ENCODE measurements at regions not wholly inside any gene's neighbourhood (a gene's known extent, or its start where the extent isn't known, plus 50 kb on each side); places are given as distances from the start of the nearest gene placed in this dataset.

GRCh38 chr1:222019029-222019428 lies 277.1 kb upstream of the DUSP10 start:
- no peak overlapping the region for H3K27ac Mint-ChIP-seq
- no peaks in the 10 kb centered on the region for H3K36me3 Mint-ChIP-seq (ENCODE audit: insufficient read depth)
- H3K4me1 Mint-ChIP-seq (ENCODE audit: low read depth) = peaks cover 2% of the 10 kb centered on the region
- H3K27me3 Mint-ChIP-seq = no peaks in the 10 kb centered on the region
- no peak for TF ChIP-seq CTCF (IDR thresholded peaks at IDR 0.05; ENCODE audit: unreplicated experiment)
- H3K4me3 Mint-ChIP-seq (ENCODE audit: low read depth) = no peak overlapping the region
- peaks cover 3% of the 10 kb centered on the region for H3K9me3 Mint-ChIP-seq (ENCODE audit: low read depth)
- no peak for DNase-seq (ENCODE audit: low spot score, unreplicated experiment)

- no peak for DNase-seq (ENCODE audit: low spot score, unreplicated experiment)
- Mint-ChIP-seq H3K4me1 (ENCODE audit: low read depth) (peaks cover 2% of the 10 kb centered on the region), H3K27ac (no peak overlapping the region), H3K9me3 (ENCODE audit: low read depth) (peaks cover 3% of the 10 kb centered on the region), H3K4me3 (ENCODE audit: low read depth) (no peak overlapping the region), H3K27me3 (no peaks in the 10 kb centered on the region), H3K36me3 (ENCODE audit: insufficient read depth) (no peaks in the 10 kb centered on the region)
- no peak for TF ChIP-seq CTCF (IDR thresholded peaks at IDR 0.05; ENCODE audit: unreplicated experiment)
Measured at GRCh38 chr1:222018041-222018440, 276.2 kb upstream of the DUSP10 start.

- Mint-ChIP-seq H3K4me1 (ENCODE audit: low read depth) (no peaks in the 10 kb centered on the region), H3K27ac (no peak overlapping the region), H3K27me3 (no peaks in the 10 kb centered on the region), H3K4me3 (ENCODE audit: low read depth) (no peak overlapping the region), H3K9me3 (ENCODE audit: low read depth) (no peaks in the 10 kb centered on the region), H3K36me3 (ENCODE audit: insufficient read depth) (no peaks in the 10 kb centered on the region)
- no peak for TF ChIP-seq CTCF (IDR thresholded peaks at IDR 0.05; ENCODE audit: unreplicated experiment)
- no peak for DNase-seq (ENCODE audit: low spot score, unreplicated experiment)
Measured at GRCh38 chr1:222015686-222016085, 273.8 kb upstream of the DUSP10 start.

GRCh38 chr1:222014001-222014400 lies 272.1 kb upstream of the DUSP10 start:
- Mint-ChIP-seq H3K9me3 (ENCODE audit: low read depth) (no peaks in the 10 kb centered on the region), H3K27me3 (no peaks in the 10 kb centered on the region), H3K27ac (no peak overlapping the region), H3K4me3 (ENCODE audit: low read depth) (no peak overlapping the region), H3K36me3 (ENCODE audit: insufficient read depth) (no peaks in the 10 kb centered on the region), H3K4me1 (ENCODE audit: low read depth) (no peaks in the 10 kb centered on the region)
- DNase-seq (ENCODE audit: low spot score, unreplicated experiment) = no peak
- no peak for TF ChIP-seq CTCF (IDR thresholded peaks at IDR 0.05; ENCODE audit: unreplicated experiment)

- H3K27ac Mint-ChIP-seq = no peak overlapping the region
- DNase-seq (ENCODE audit: low spot score, unreplicated experiment) = no peak
- H3K36me3 Mint-ChIP-seq (ENCODE audit: insufficient read depth) = no peaks in the 10 kb centered on the region
- no peak overlapping the region for H3K4me3 Mint-ChIP-seq (ENCODE audit: low read depth)
- no peaks in the 10 kb centered on the region for H3K4me1 Mint-ChIP-seq (ENCODE audit: low read depth)
- H3K9me3 Mint-ChIP-seq (ENCODE audit: low read depth) = no peaks in the 10 kb centered on the region
- no peak for TF ChIP-seq CTCF (IDR thresholded peaks at IDR 0.05; ENCODE audit: unreplicated experiment)
- no peaks in the 10 kb centered on the region for H3K27me3 Mint-ChIP-seq
Measured at GRCh38 chr1:222012816-222013215, 270.9 kb upstream of the DUSP10 start.
